ACHN (cell line): ENCODE measurements at regions not wholly inside any gene's neighbourhood (a gene's known extent, or its start where the extent isn't known, plus 50 kb on each side); places are given as distances from the start of the nearest gene placed in this dataset.

Experiments used
- DNase-seq: peaks from one replicate; pipeline ENCODE4 v3.0.0-alpha.2; 2015
- in situ Hi-C: cut with HindIII; loops from 2 replicates; pipeline ENCODE4 v1.10.0; 2017; ENCODE audit warnings: low sequenced_read_pairs, low pct_ligation_motif_present, low pct_unique_long_range_greater_than_20kb

DNA sequence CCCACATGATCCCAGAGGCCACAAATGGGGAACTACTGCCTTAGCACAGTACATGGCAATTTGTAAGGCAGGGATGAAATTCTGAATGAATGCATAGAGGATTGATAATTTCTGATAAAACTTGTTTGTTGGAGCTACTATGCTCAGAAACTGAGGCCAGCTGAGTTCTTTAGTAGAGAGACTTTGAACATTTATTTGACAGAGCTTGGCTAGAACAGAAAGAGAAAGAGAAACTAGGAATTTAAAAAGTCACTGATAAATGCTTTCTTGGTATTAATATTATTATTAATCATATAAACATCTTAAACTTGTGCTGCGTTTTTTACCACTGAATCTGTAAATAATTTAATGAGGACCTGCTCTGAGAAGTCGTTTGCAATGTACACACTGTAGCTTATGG, 923.7 kb upstream of the CNTNAP5 start:
- no peak for DNase-seq
- in situ Hi-C loops, result no loop called here

DNA sequence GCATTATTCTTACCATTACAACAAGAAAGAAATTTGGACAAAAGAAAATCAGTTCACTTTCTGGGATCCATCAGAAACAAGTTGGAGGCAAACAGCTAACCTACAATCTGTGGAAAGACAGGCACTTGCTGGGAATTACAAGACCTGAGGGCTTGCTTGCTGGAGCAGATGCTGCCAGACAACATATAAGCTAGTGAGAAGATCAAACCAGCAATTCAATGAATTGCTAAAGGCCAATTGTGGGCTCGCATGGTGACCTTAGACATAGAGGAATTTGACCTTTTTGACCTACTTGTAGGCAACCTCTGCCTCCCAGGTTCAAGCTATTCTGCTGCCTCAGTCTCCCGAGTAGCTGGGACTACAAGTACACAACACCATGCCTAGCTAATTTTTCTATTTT, 921.2 kb upstream of the CNTNAP5 start:
- DNase-seq, result no peak
- in situ Hi-C loops, result no loop called here

DNA sequence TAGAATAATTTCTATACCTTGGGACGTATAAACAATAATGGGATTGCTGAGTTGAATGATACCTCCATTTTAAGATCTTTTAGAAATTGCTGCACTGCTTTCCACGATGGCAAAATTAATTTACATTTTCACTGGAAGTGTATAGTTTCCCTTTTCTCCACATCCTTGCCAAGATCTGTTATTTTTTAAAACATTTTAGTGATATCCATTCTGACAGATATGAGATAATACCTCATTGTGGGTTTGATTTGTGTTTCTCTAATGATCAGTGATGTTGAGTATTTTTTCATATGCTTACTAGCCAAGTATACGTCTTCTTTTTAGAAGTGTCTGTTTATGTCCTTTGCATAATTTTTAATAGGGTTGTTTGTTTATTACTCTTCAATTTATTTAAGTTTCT, 908.5 kb upstream of the CNTNAP5 start:
- in situ Hi-C loops, result no loop called here
- DNase-seq, result no peak

DNA sequence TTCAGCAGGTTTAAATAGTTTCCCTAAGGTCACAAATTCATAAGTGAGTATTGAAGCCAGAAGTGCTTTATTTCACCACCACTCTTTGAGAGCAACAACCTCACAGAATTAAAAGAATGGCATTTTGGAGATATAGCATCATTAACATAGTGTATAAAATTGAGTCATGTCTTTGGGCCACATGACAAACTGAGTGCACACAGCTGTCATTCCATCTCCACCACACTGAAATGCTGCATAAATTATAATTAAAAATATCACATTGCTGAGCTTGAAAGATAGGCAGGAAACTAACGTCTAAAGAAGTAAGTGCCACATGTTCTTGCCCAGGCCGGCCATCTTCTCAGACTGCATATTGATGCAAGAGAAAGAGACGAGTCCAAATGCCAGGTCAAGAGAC, 897.9 kb upstream of the CNTNAP5 start:
- in situ Hi-C loops, result no loop called here
- DNase-seq, result no peak

DNA sequence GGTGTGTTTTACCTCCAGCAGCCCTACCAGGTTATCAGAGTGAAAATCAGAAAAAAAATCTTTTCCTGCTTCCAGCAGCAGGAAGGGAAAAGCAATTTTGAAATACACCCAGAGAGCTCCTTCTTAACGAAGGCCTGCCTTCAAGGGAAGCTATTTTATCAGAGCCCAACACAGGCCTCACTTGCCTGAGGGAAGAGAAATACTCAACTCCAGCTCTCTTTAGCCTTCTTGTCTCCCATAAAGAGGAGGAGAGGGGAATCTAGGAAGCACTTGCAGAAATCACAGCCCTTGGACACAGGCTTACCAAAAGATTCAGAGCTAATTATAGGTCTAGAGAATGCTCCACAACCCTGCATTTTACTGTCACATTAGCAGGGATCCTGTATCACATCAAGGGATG, 896.1 kb upstream of the CNTNAP5 start:
- in situ Hi-C loops, result no loop called here
- no peak for DNase-seq

DNA sequence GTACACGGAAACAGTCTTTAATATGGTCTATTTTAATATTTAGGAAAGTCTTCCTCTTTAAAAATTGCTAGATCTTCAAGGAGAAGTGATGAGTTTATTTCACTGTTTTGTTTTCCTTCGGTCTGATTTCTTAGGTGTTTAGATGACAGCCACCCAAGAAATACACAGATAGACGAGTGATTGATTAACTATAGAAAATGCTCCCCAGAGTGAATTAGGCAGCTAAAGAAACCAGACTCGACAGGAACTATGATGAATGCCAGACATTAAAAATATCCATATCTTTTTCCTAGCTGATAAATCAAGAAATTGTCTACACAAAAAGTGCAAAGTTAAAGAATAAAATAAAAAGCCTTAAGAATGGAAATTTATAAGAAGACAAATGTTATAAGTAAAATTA, 888.7 kb upstream of the CNTNAP5 start:
- no peak for DNase-seq
- in situ Hi-C loops, result no loop called here

DNA sequence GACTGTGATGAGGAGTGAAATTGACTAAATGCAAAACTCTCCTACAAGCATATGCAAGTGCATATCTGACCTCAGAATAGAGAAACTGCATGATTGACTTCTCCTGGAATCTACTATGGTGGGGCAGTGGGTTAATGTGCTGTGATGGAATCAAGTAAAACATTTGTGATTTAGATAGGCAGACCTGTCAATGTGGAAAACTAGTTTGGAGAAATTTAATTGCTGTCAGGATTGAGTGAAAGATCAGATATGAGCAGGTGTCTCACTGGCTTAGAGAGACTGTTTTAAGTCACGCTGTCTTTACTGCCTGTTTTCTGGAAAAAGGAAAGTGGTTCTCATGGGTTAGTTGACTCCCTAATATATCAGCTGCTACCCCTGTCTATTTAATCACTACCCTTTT, 881.0 kb upstream of the CNTNAP5 start:
- in situ Hi-C loops, result no loop called here
- DNase-seq, result no peak

DNA sequence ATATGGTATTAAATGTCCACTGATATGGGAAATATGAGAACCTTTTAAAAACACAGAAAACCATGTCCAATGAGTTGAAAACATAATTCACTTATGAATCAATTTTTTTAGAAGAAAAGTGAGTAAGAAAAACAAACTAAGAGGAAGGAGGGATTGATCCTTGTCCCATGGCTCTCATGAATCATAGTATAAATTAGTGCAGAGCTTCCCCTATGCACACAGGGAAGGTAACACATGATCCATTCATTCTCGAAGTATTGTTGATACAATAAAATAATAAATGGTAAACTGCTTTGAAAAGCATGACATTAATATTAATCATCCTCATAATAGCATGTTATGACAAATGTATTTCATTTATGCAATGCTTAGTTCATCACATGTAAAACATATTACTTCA, 872.0 kb upstream of the CNTNAP5 start:
- DNase-seq, result no peak
- in situ Hi-C loops, result no loop called here

DNA sequence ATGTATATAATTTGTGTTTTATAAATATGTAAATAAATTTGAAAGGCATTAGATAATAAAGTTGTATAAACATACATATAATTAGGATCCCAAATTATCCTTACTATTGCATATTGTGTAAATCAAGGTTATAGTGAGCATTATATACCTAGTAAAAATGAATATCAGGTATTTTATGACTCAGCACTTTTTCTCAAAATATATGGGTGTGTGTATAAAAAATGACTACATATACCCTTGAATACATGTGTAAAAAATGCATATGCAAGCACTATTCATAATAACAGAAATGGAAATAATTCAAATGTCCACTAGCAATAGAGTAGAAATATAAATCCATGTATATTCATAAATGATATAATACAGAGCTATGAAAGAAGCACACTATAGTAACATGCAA, 870.9 kb upstream of the CNTNAP5 start:
- no peak for DNase-seq
- in situ Hi-C loops, result no loop called here

DNA sequence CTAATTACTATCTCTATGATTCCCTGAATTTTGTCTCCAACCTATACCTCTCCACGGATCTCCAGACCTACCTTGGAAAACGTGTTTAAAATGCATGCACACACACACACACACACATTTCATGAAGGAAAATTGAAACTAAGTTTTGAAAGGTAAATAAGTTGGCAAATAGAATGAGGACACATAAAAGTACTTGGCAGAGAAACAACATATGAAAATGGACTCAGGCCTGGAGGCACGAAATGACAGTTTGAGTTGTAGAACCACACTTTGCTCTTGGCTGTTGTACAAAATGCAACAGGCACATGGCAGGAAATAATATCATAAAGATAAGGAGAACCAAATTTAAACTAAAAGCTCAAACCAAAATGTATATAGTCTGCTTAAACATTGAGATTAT, 868.1 kb upstream of the CNTNAP5 start:
- no peak for DNase-seq
- in situ Hi-C loops, result no loop called here

DNA sequence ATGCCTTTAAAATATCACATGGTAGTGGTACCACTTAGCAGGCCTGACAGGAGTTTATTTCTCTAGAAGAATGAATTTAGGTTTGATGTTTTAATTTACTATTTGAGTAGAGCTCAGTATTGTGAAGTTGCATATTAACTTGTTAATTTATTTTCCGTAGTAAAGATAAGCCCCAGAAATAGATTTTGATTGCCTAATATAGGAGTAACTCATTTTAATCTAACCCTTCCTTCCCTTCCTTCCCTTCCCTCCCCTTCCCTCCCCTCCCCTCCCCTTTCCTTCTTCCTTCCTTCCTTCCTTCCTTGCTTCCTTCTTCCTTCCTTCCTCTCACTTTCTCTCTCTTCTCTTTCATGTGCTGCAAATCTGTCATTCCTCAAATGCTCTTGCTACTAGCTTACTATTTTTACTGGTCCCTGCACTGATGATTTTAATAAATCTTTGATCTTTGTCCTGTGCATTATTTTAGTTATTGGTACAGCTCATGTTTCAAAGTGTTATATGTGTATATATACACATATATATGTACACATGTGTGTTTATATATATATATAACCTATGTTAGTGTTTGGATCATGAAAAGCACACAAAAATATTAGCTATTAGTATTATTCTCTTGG, 862.6 kb upstream of the CNTNAP5 start:
- in situ Hi-C loops, result no loop called here
- DNase-seq, result no peak

DNA sequence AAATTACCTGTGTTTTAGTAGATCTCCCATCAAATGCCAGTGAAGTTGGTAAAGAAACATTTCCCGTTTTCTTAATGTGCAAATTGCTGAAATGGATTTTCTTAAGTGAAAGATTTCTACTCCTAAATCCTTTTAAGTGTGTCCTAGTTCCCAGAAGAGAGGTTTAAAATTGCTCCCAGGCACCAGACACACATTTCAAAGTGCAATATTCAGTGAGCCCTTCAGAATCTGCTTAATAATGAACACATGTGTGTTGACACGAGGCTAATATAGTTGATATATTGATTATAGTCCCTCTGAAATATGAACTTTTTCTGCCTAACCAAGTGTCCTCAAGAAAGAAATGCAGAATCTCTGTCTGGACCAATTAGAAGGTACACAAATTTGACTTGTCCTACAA, 861.7 kb upstream of the CNTNAP5 start:
- in situ Hi-C loops, result no loop called here
- no peak for DNase-seq

DNA sequence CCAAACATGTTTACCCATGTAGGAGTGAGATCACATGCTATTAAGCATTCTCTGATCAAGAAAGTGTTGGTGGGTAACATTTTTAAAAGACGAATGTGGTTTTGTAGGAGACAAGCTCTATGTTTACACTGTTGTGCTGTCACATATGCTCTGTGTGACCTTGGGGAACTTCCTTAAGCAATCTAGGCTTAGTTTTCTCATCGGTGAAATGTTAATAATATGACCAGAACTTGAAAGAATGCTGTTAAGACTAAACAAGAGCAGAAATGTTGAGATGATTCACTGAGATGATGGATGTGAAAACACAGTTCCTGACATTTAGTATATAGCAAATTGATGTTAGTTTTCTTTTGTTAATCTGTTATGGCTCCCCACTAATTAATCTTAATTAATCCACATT, 860.9 kb upstream of the CNTNAP5 start:
- in situ Hi-C loops, result no loop called here
- DNase-seq, result no peak

DNA sequence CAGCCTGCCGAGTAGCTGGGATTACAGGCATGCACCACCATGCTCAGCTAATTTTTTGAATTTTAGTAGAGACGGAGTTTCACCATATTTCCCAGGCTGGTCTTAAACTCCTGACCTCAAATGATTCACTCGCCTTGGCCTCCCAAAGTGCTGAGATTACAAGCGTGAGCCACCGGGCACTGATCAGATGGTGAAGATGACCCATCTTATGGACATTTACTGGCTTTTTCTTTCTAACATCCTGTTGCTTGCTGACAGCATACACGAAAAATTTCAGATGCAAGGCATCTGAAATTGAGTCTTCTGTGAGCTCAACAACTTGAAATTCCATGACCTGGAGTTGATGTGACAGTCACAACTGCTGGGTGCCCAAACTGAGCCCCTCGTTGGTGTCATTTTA, 859.5 kb upstream of the CNTNAP5 start:
- in situ Hi-C loops, result no loop called here

DNA sequence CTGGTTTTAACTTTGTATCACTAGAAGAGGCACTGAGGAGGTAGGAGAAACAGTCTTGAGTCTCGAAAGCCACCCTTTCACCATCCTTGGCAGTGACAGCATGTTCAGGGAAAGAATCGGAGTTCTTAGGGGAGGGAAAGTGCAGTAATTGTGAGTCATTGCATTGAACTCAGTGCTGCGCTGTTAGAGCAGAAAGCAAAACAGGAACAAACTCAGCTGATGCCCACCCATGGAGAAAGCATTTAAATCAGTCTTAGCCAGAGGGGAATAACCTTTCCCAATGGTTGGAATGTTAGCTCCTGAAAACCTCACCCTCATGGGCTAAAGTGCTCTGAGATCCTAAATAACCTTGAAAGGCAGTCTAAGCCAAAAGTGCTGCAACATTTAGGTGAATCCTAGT, 845.6 kb upstream of the CNTNAP5 start:
- DNase-seq, result peak; percentile 10
- in situ Hi-C loops, result no loop called here

More for the DNA sequence above, 859.5 kb upstream of the CNTNAP5 start:
- DNase-seq, result no peak

DNA sequence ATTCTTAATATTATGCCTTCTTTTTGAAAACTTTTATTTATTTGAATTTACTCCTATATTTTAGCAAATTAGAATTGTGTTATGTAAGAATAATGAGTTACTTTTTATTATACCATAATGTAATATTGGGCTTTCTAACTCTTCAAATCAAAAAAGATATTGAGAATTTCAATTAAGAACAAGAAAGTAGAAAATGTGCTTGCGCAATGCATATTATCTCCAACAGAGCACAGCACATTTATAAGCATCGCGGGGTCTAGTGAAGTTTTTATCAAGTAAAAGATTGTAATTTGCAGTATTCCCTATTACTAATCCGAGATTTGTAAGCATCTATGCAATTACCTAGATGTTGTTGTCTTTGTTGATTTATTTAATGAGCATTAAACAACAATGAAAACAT, 829.1 kb upstream of the CNTNAP5 start:
- DNase-seq, result no peak
- in situ Hi-C loops, result no loop called here

DNA sequence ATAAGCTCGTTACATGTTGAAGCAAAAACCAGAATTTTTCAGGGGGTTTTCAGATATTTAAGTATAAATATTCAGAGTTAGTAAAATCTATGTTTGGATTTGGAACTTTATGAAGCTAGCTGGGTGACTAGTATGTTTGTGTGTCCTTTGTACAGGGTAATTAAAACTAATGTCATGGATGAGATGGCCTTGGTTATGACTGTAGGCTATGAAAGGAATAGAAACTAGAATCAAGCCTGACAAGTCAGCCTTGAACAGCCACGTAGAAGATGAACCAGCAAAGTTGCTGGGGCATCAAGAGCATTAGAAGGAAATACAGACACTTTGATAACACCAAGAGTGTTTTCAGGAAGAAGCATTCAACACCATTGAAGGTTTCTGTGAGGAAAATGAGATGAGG, 825.1 kb upstream of the CNTNAP5 start:
- no peak for DNase-seq
- in situ Hi-C loops, result no loop called here

DNA sequence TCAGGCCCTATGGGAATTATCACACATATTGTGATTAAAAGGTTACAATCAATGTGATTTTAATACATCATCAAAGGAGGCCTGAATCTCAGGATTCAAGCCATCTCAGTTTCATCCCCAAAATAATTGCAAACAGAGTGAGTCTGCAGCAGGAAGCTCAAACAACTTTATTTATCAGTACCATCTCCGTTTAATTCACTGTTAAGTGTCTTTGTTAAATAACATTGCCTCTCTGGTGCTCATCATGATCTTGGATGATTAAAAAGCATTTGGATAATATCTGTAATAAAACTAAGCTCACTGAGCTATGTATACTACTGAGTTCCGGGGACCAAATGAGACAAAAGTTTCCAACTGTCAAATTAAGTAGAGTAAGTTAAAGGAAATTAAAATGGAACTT, 817.8 kb upstream of the CNTNAP5 start:
- in situ Hi-C loops, result no loop called here
- DNase-seq, result no peak

DNA sequence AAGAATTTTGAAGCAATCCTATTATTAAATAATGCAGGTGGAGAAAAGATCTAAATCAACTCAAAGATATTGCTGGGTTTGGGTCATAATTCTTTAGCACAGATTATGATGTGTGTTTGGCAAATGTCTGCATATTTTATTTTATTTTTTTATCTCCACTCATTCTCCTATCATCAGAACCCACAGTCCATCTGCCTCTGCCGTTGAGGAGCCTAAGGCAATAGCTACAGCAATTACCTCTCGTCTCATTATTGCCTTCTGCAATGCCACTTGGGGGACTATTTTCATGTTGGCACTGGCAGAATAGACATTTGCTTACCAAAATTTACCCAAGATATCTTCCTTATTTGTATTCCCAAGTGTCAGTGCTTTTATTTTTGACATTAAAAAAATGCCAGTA, 815.9 kb upstream of the CNTNAP5 start:
- in situ Hi-C loops, result no loop called here
- DNase-seq, result no peak

DNA sequence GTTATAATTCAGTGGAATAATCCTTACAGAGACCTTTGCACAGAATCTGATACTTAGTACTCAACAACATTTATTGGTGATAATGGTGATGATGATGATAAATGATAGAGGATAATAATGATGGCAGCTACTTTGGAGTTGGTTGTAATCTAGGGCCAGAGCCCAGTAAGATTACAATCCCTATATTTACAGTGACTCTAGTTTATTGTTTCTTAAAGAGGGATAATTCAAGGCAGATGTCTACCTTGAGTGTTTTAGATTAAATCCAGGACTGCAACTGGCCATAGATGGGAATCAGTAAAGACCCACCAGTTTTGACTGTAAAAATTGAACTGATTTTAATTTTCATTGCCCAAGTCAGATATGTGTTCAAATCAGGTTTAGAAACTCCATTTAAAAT, 813.9 kb upstream of the CNTNAP5 start:
- in situ Hi-C loops, result no loop called here
- no peak for DNase-seq

DNA sequence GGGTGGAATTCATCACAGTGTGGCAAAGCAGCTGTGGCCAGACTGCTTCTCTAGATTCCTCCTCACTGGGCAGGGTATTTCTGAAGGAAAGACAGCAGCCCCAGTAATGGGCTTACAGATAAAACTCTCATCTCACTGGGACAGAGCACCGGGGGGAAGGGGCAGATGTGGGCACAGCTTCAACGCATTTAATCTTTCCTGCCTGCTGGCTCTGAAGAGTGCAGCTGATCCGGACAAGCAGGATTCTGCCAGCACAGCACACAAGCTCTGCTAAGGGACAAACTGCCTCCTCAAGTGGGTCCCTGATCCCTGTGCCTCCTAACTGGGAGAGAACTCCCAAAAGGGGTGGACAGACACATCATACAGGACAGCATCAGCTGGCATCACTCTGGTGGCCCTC, 779.9 kb upstream of the CNTNAP5 start:
- in situ Hi-C loops, result no loop called here
- DNase-seq, result no peak
